Osteoblast (primary cell): ENCODE measurements at regions not wholly inside any gene's neighbourhood (a gene's known extent, or its start where the extent isn't known, plus 50 kb on each side); places are given as distances from the start of the nearest gene placed in this dataset.

Source experiments
- DNase-seq: peaks from one replicate; pipeline ENCODE4 v3.0.0; 2011; ENCODE audit warnings: low spot score, mixed read lengths; ENCODE audit not compliant: insufficient read length; ENCODE audit errors: missing footprints
- H2AFZ ChIP-seq: 2 replicates; pipeline ENCODE4 v1.6.0; 2011; ENCODE audit warnings: mild to moderate bottlenecking, low read length
- H3K27ac ChIP-seq: 2 replicates; pipeline ENCODE4 v1.5.1; 2011; ENCODE audit warnings: mild to moderate bottlenecking, low read depth, low read length, moderate library complexity
- H3K27me3 ChIP-seq: 2 replicates; pipeline ENCODE4 v1.6.0; 2012; ENCODE audit warnings: mild to moderate bottlenecking, control low read depth, inconsistent platforms, low read length, moderate library complexity; ENCODE audit not compliant: insufficient read depth
- H3K36me3 ChIP-seq: 2 replicates; pipeline ENCODE4 v1.5.1; 2011; ENCODE audit warnings: mild to moderate bottlenecking, low read length, control low read depth, moderate library complexity; ENCODE audit not compliant: insufficient read depth
- H3K4me1 ChIP-seq: 2 replicates; pipeline ENCODE4 v1.5.1; 2011; ENCODE audit warnings: mild to moderate bottlenecking, low read length, control low read depth, moderate library complexity; ENCODE audit not compliant: insufficient read depth
- H3K4me2 ChIP-seq: 2 replicates; pipeline ENCODE4 v1.6.0; 2011; ENCODE audit warnings: mild to moderate bottlenecking, low read length; ENCODE audit not compliant: insufficient read depth
- H3K4me3 ChIP-seq: fragments of 200-600 bp; sonication (generic); 3 replicates; pipeline ENCODE4 v1.5.1; 2012; ENCODE audit warnings: mild to moderate bottlenecking, low read length, inconsistent platforms; ENCODE audit not compliant: insufficient read depth
- H3K79me2 ChIP-seq: 2 replicates; pipeline ENCODE4 v1.6.0; 2012; ENCODE audit warnings: mild to moderate bottlenecking, low read length, control low read depth, inconsistent platforms; ENCODE audit not compliant: insufficient read depth
- H3K9me3 ChIP-seq: 2 replicates; pipeline ENCODE4 v1.5.1; 2011; ENCODE audit warnings: low read depth, low read length, control low read depth
- H4K20me1 ChIP-seq: 2 replicates; pipeline ENCODE4 v1.6.0; 2012; ENCODE audit warnings: mild to moderate bottlenecking, low read length, control low read depth; ENCODE audit not compliant: insufficient read depth
- CTCF ChIP-seq: IDR thresholded peaks from 2 replicates; pipeline ENCODE4 v1.5.1; 2011; ENCODE audit warnings: mild to moderate bottlenecking, low read depth, low read length, moderate library complexity; ENCODE audit errors: extremely low read depth

- Histone ChIP-seq H3K4me3 (no peak overlapping the region), H4K20me1 (no peaks in the 10 kb centered on the region), H2AFZ (no peak overlapping the region), H3K79me2 (no peaks in the 10 kb centered on the region), H3K36me3 (no peaks in the 10 kb centered on the region), H3K27ac (no peak overlapping the region), H3K9me3 (no peaks in the 10 kb centered on the region), H3K27me3 (no peaks in the 10 kb centered on the region), H3K4me1 (no peaks in the 10 kb centered on the region), H3K4me2 (no peak overlapping the region)
- no peak for TF ChIP-seq CTCF
- no peak for DNase-seq
Observed at GRCh38 chr6:159440349-159440748, 252.7 kb downstream of the SOD2 start.

GRCh38 chr6:159439651-159440050 is 253.4 kb downstream of the SOD2 start:
- H3K27ac ChIP-seq: no peak overlapping the region
- H2AFZ ChIP-seq: no peak overlapping the region
- TF ChIP-seq CTCF: no peak
- no peak overlapping the region for H3K4me2 ChIP-seq
- H3K4me1 ChIP-seq: no peaks in the 10 kb centered on the region
- H4K20me1 ChIP-seq: no peaks in the 10 kb centered on the region
- DNase-seq: no peak
- H3K36me3 ChIP-seq: no peaks in the 10 kb centered on the region
- no peak overlapping the region for H3K4me3 ChIP-seq
- no peaks in the 10 kb centered on the region for H3K27me3 ChIP-seq
- H3K9me3 ChIP-seq: no peaks in the 10 kb centered on the region
- no peaks in the 10 kb centered on the region for H3K79me2 ChIP-seq

- no peak overlapping the region for H2AFZ ChIP-seq
- no peaks in the 10 kb centered on the region for H3K27me3 ChIP-seq
- H3K4me2 ChIP-seq: no peak overlapping the region
- no peaks in the 10 kb centered on the region for H3K4me1 ChIP-seq
- DNase-seq: no peak
- H3K9me3 ChIP-seq: peaks cover 4% of the 10 kb centered on the region
- H3K79me2 ChIP-seq: no peaks in the 10 kb centered on the region
- no peak overlapping the region for H3K27ac ChIP-seq
- TF ChIP-seq CTCF: no peak
- H3K36me3 ChIP-seq: no peaks in the 10 kb centered on the region
- H3K4me3 ChIP-seq: no peak overlapping the region
- no peaks in the 10 kb centered on the region for H4K20me1 ChIP-seq
Observed at GRCh38 chr6:159438106-159438505, 254.9 kb downstream of the SOD2 start.

- Histone ChIP-seq H3K4me3 (no peak overlapping the region), H3K4me2 (no peak overlapping the region), H2AFZ (no peak overlapping the region), H4K20me1 (no peaks in the 10 kb centered on the region), H3K4me1 (no peaks in the 10 kb centered on the region), H3K27ac (no peak overlapping the region), H3K27me3 (no peaks in the 10 kb centered on the region), H3K36me3 (no peaks in the 10 kb centered on the region), H3K9me3 (peaks cover 4% of the 10 kb centered on the region), H3K79me2 (no peaks in the 10 kb centered on the region)
- no peak for DNase-seq
- TF ChIP-seq CTCF: no peak
Observed at GRCh38 chr6:159436581-159436980, 256.5 kb downstream of the SOD2 start.
